GM19025 (cell line): ENCODE measurements at regions not wholly inside any gene's neighbourhood (a gene's known extent, or its start where the extent isn't known, plus 50 kb on each side); places are given as distances from the start of the nearest gene placed in this dataset.

Experiments used
- ATAC-seq: cut with Tn5 transposase; IDR thresholded peaks from one replicate; pipeline ENCODE4 v1.9.1; 2021; ENCODE audit warnings: mild to moderate bottlenecking, low read depth, moderate library complexity; ENCODE audit not compliant: unreplicated experiment

GRCh38 chr14:58923751-58924405 lies 264.6 kb upstream of the DAAM1 start:
- ATAC-seq: no peak

- ATAC-seq: no peak
Measured at GRCh38 chr14:58941629-58942028, 246.8 kb upstream of the DAAM1 start.

GRCh38 chr14:58942516-58942915 lies 246.0 kb upstream of the DAAM1 start:
- ATAC-seq: no peak

GRCh38 chr14:58944343-58944967 lies 244.0 kb upstream of the DAAM1 start:
- ATAC-seq: no peak

GRCh38 chr14:58944968-58945356 lies 243.5 kb upstream of the DAAM1 start:
- ATAC-seq: no peak

- ATAC-seq: no peak
Measured at GRCh38 chr14:58946431-58946830, 242.0 kb upstream of the DAAM1 start.

- ATAC-seq: no peak
Measured at GRCh38 chr14:58947156-58947555, 241.3 kb upstream of the DAAM1 start.

- no peak for ATAC-seq
Measured at GRCh38 chr14:58947814-58948445, 240.5 kb upstream of the DAAM1 start.

GRCh38 chr14:58950555-58950954 lies 237.9 kb upstream of the DAAM1 start:
- no peak for ATAC-seq

GRCh38 chr14:58951143-58951542 lies 237.3 kb upstream of the DAAM1 start:
- no peak for ATAC-seq

- ATAC-seq: no peak
Measured at GRCh38 chr14:58954052-58954451, 234.4 kb upstream of the DAAM1 start.

- no peak for ATAC-seq
Measured at GRCh38 chr14:58954901-58955861, 233.3 kb upstream of the DAAM1 start.

GRCh38 chr14:58961045-58961731 lies 227.3 kb upstream of the DAAM1 start:
- ATAC-seq: no peak

GRCh38 chr14:58963873-58964597 lies 224.4 kb upstream of the DAAM1 start:
- no peak for ATAC-seq

GRCh38 chr14:58964598-58964928 lies 223.9 kb upstream of the DAAM1 start:
- no peak for ATAC-seq

- no peak for ATAC-seq
Measured at GRCh38 chr14:58965601-58966000, 222.9 kb upstream of the DAAM1 start.

GRCh38 chr14:58966997-58967396 lies 221.5 kb upstream of the DAAM1 start:
- no peak for ATAC-seq

- peak; percentile 68 for ATAC-seq
Measured at GRCh38 chr14:58969951-58970751, 218.3 kb upstream of the DAAM1 start.
